GM12865 (cell line): ENCODE measurements at regions not wholly inside any gene's neighbourhood (a gene's known extent, or its start where the extent isn't known, plus 50 kb on each side); places are given as distances from the start of the nearest gene placed in this dataset.
"Not testable (repeated sequence)": the region's sequence is repeated elsewhere in the genome, so short reads cannot be mapped to it uniquely, and the experiment has no call there.

Experiments used
- DNase-seq: peaks from one replicate; pipeline ENCODE4 v3.0.0; 2010; ENCODE audit warnings: low read depth
- H3K4me3 ChIP-seq: 2 replicates; pipeline ENCODE4 v1.5.1; 2011; ENCODE audit warnings: mild to moderate bottlenecking, low read depth, low read length, control low read depth
- CTCF ChIP-seq: IDR thresholded peaks from 2 replicates; pipeline ENCODE4 v1.5.1; 2011; ENCODE audit warnings: low read length, control low read depth, low read depth, inconsistent platforms; ENCODE audit not compliant: insufficient read depth; ENCODE audit errors: missing control alignments

DNA sequence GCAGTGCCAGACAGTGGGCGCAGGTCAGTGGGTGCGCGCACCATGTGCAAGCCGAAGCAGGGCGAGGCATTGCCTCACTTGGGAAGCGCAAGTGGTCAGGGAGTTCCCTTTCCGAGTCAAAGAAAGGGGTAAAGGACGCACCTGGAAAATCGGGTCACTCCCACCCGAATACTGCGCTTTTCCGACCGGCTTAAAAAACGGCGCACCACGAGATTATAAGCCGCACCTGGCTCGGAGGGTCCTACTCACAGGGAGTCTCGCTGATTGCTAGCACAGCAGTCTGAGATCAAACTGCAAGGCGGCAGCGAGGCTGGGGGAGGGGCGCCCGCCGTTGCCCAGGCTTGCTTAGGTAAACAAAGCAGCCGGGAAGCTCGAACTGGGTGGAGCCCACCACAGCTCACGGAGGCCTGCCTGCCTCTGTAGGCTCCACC lies 77.9 kb downstream of the NR4A2 start:
- H3K4me3 ChIP-seq, DNase-seq: not testable (repeated sequence)

GRCh38 chr2:156253765-156254164 lies 78.8 kb downstream of the NR4A2 start:
- H3K4me3 ChIP-seq, result no peak overlapping the region
- no peak for TF ChIP-seq CTCF
- no peak for DNase-seq

- no peak overlapping the region for H3K4me3 ChIP-seq
- no peak for DNase-seq
- no peak for TF ChIP-seq CTCF
Observed at GRCh38 chr2:156242874-156243273, 89.6 kb downstream of the NR4A2 start.

- H3K4me3 ChIP-seq, result no peak overlapping the region
- no peak for TF ChIP-seq CTCF
- DNase-seq, result no peak
Observed at GRCh38 chr2:156237558-156237957, 95.0 kb downstream of the NR4A2 start.

- no peak for TF ChIP-seq CTCF
- DNase-seq, result no peak
- H3K4me3 ChIP-seq, result no peak overlapping the region
Observed at GRCh38 chr2:156229724-156230362, 102.7 kb downstream of the NR4A2 start.

- H3K4me3 ChIP-seq, DNase-seq: not testable (repeated sequence)
Observed at GRCh38 chr2:156223328-156223727, 109.2 kb downstream of the NR4A2 start.

DNA sequence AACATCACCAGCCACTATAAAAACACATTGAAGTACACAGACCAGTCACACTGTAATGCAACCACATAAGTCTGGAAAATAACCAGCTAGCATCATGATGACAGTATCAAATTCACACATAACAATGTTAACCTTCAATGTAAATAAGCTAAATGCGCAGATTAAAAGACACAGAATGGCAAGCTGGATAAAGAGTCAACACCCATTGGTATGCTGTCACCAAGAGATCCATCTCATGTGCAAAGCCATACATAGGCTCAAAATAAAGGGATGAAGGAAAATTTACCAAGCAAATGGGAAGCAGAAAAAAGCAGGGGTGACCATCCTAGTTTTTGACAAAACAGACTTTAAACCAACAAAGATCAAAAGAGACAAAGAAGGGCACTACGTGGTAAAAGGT lies 110.8 kb downstream of the NR4A2 start:
- no peak overlapping the region for H3K4me3 ChIP-seq
- no peak for DNase-seq
- TF ChIP-seq CTCF, result no peak

DNA sequence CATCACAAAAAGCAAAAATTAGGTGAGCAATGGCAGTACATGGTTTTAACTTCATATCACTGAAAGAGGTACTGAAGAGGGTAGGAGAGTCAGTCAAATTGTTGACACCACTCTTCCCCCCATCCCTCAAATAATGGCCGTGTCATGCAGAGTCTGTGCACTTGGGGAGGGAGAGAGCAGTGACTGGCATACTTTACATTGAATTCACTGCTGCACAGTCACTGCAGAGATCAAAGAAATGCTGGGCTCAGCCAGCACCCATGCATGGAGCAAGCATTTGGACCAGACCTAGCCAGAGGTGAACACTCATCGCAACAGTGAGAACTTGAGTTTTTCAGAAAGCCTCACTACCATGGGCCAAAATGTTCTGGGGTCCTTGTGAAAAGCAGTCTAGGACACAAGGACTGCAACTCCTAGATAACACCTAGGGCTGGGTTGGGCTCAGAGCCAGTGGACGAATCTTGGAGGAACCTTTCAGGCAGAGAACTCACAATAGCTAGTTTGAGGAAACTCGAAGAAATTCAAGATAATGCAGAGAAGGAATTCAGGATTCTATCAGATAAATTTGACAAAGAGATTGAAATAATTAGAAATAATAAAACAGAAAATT lies 112.9 kb downstream of the NR4A2 start:
- no peak for DNase-seq
- no peak for TF ChIP-seq CTCF
- no peak overlapping the region for H3K4me3 ChIP-seq
